ENCODE measurements at regions not wholly inside any gene's neighbourhood (a gene's known extent, or its start where the extent isn't known, plus 50 kb on each side); places are given as distances from the start of the nearest gene placed in this dataset.

GRCh38 chr2:156800781-156801361, 364.7 kb downstream of the GPD2 start:
- no peaks in the 10 kb centered on the region for H3K27me3 ChIP-seq (ENCODE audit: low read depth)
- no peaks in the 10 kb centered on the region for H3K36me3 ChIP-seq
- no peak for TF ChIP-seq CTCF (IDR thresholded peaks at IDR 0.05)
- H3K27ac ChIP-seq = no peak overlapping the region
- intact Hi-C loops (cut with DNase I) = no loop called here
- DNase-seq (no peak), ATAC-seq (no peak)
- H3K4me3 ChIP-seq = no peak overlapping the region
- H3K9me3 ChIP-seq = no peaks in the 10 kb centered on the region
- no peaks in the 10 kb centered on the region for H3K4me1 ChIP-seq

GRCh38 chr2:156803243-156803642, 367.1 kb downstream of the GPD2 start:
- peak in 1 of 2 donors; percentile 36 for ATAC-seq
- DNase-seq = no peak
- Histone ChIP-seq H3K27ac (no peak overlapping the region), H3K9me3 (no peaks in the 10 kb centered on the region), H3K4me1 (no peaks in the 10 kb centered on the region), H3K27me3 (ENCODE audit: low read depth) (no peaks in the 10 kb centered on the region), H3K4me3 (no peak overlapping the region), H3K36me3 (no peaks in the 10 kb centered on the region)
- intact Hi-C loops (cut with DNase I) = no loop called here
- no peak for TF ChIP-seq CTCF (IDR thresholded peaks at IDR 0.05)

- H3K27ac ChIP-seq = no peak overlapping the region
- DNase-seq = no peak
- H3K4me1 ChIP-seq = no peaks in the 10 kb centered on the region
- no peaks in the 10 kb centered on the region for H3K36me3 ChIP-seq
- no peak overlapping the region for H3K4me3 ChIP-seq
- H3K27me3 ChIP-seq (ENCODE audit: low read depth) = no peaks in the 10 kb centered on the region
- intact Hi-C loops (cut with DNase I) = no loop called here
- no peak for ATAC-seq
- no peaks in the 10 kb centered on the region for H3K9me3 ChIP-seq
- no peak for TF ChIP-seq CTCF (IDR thresholded peaks at IDR 0.05)
Measured at GRCh38 chr2:156803967-156804366, 367.8 kb downstream of the GPD2 start.

- TF ChIP-seq CTCF (IDR thresholded peaks at IDR 0.05) = no peak
- intact Hi-C loops (cut with DNase I) = no loop called here
- no peak for ATAC-seq
Measured at GRCh38 chr2:156810094-156810493, 373.9 kb downstream of the GPD2 start.

GRCh38 chr2:156812496-156812895, 376.3 kb downstream of the GPD2 start:
- DNase-seq = no peak
- no peaks in the 10 kb centered on the region for H3K9me3 ChIP-seq
- intact Hi-C loops (cut with DNase I) = no loop called here
- no peak overlapping the region for H3K4me3 ChIP-seq
- H3K36me3 ChIP-seq = no peaks in the 10 kb centered on the region
- no peaks in the 10 kb centered on the region for H3K27me3 ChIP-seq (ENCODE audit: low read depth)
- H3K4me1 ChIP-seq = no peaks in the 10 kb centered on the region
- ATAC-seq = no peak
- no peak for TF ChIP-seq CTCF (IDR thresholded peaks at IDR 0.05)
- H3K27ac ChIP-seq = no peak overlapping the region

More at GRCh38 chr2:156810094-156810493, 373.9 kb downstream of the GPD2 start:
- DNase-seq = no peak
- H3K4me3 ChIP-seq = no peak overlapping the region
- H3K36me3 ChIP-seq = no peaks in the 10 kb centered on the region
- H3K9me3 ChIP-seq = no peaks in the 10 kb centered on the region
- H3K4me1 ChIP-seq = no peaks in the 10 kb centered on the region
- no peaks in the 10 kb centered on the region for H3K27me3 ChIP-seq (ENCODE audit: low read depth)
- no peak overlapping the region for H3K27ac ChIP-seq

Measured in lower lobe of right lung (tissue), 2 donors.